Panc1 (cell line): ENCODE measurements at regions not wholly inside any gene's neighbourhood (a gene's known extent, or its start where the extent isn't known, plus 50 kb on each side); places are given as distances from the start of the nearest gene placed in this dataset.
A peak's percentile ranks its signal among the peaks of the same experiment; 100 is the strongest.

Experiments
- ATAC-seq: fragments of 200-7000 bp; cut with Tn5 transposase; 2 replicates; pipeline ENCODE4 v1.9.1; 2020; ENCODE audit warnings: mild to moderate bottlenecking, moderate library complexity
- BruUV-seq: library from RNA; stranded (reverse); fragments of 400-500 nt; replicated peaks from 2 replicates; lab custom pipeline; 2021; lab: Mats Ljungman, UMichigan
- CTCF ChIA-PET: fragments of 300-600 bp; sonication (Branson Sonifier 250); formaldehyde crosslinking; loops from one replicate; lab custom pipeline; 2022; ENCODE audit warnings: antibody characterized with exemption; lab: Charles Lee
- POLR2A ChIA-PET: fragments of 300-600 bp; sonication (Branson Sonifier 250); formaldehyde crosslinking; loops from one replicate; lab custom pipeline; 2022; ENCODE audit warnings: antibody characterized with exemption; lab: Charles Lee
- DNase-seq: peaks from one replicate; pipeline ENCODE4 v3.0.0-alpha.2; 2010; ENCODE audit warnings: low read depth, low spot score
- H3K27ac ChIP-seq: 2 replicates; pipeline ENCODE4 v1.5.1; 2011; ENCODE audit warnings: mild to moderate bottlenecking, low read length, inconsistent platforms
- H3K27me3 ChIP-seq: fragments of 200-500 bp; sonication (Bioruptor generic); 2 replicates; pipeline ENCODE4 v1.6.0; 2014; ENCODE audit warnings: low read length, inconsistent platforms; ENCODE audit not compliant: control insufficient read depth, insufficient read depth
- H3K36me3 ChIP-seq: fragments of 200-500 bp; sonication (Bioruptor generic); 2 replicates; pipeline ENCODE4 v1.5.1; 2014; ENCODE audit warnings: inconsistent platforms, mild to moderate bottlenecking, low read length, moderate library complexity; ENCODE audit not compliant: control insufficient read depth, insufficient read depth
- H3K4me1 ChIP-seq: 2 replicates; pipeline ENCODE4 v1.5.1; 2011; ENCODE audit warnings: inconsistent platforms, mild to moderate bottlenecking, low read length, moderate library complexity; ENCODE audit not compliant: control insufficient read depth, insufficient read depth
- H3K4me3 ChIP-seq, 2 experiments: 2 replicates each; pipeline ENCODE4 v1.5.1; 2011 to 2012; ENCODE audit warnings: low read depth in 2 of 2, low read length in 2 of 2, mild to moderate bottlenecking in 2 of 2, inconsistent platforms in 1 of 2, moderate library complexity in 1 of 2
- H3K9me3 ChIP-seq: fragments of 200-500 bp; sonication (Bioruptor generic); 2 replicates; pipeline ENCODE4 v1.5.1; 2014; ENCODE audit warnings: low read depth, mild to moderate bottlenecking, inconsistent platforms, low read length, moderate library complexity; ENCODE audit not compliant: control insufficient read depth, insufficient read depth
- CTCF ChIP-seq: fragments of 450-650 bp; IDR thresholded peaks from 2 replicates; pipeline ENCODE4 v1.5.1; 2017; ENCODE audit warnings: mild to moderate bottlenecking
- POLR2AphosphoS5 ChIP-seq: IDR thresholded peaks from 2 replicates; pipeline ENCODE4 v1.6.1; 2012; ENCODE audit warnings: mild to moderate bottlenecking, low read depth, low read length, moderate library complexity
- SIN3A ChIP-seq: IDR thresholded peaks from 2 replicates; pipeline ENCODE4 v1.6.1; 2012; ENCODE audit warnings: low read depth, mild to moderate bottlenecking, low read length, moderate library complexity, borderline replicate concordance; ENCODE audit not compliant: insufficient read depth
- TCF7L2 ChIP-seq: IDR thresholded peaks from 2 replicates; pipeline ENCODE4 v1.6.1; 2011; ENCODE audit warnings: mild to moderate bottlenecking, low read depth, low read length, inconsistent platforms
- in situ Hi-C: cut with HindIII; loops from 2 replicates; pipeline ENCODE4 v1.10.0; 2016; ENCODE audit warnings: low sequenced_read_pairs, low pct_unique_long_range_greater_than_20kb
- intact Hi-C: fragments of 100-400 bp; cut with micrococcal nuclease; formaldehyde crosslinking; loops from one replicate; pipeline ENCODE4 v1.10.0; 2022; ENCODE audit not compliant: unreplicated experiment
- TF ChIP-seq, protein P1 (sequence below), 2 experiments: IDR thresholded peaks; 2 replicates each; pipeline ENCODE4 v1.6.1; 2011 to 2012; ENCODE audit warnings: low read depth in 2 of 2, control low read depth in 1 of 2, low read length in 1 of 2, mild to moderate bottlenecking in 1 of 2, moderate library complexity in 1 of 2; ENCODE audit not compliant: insufficient read depth in 1 of 2

- Histone ChIP-seq H3K36me3 (no peaks in the 10 kb centered on the region), H3K27ac (peak overlapping the region; percentile 54; the same call in 1 of the 2 replicates), H3K9me3 (no peaks in the 10 kb centered on the region), H3K4me3 (no peak overlapping the region), H3K27me3 (no peaks in the 10 kb centered on the region), H3K4me1 (0 out of 2 replicates have a peak, but pooled peaks cover 2% of the 10 kb centered on the region)
- BruUV-seq: no TSS peak
- POLR2A ChIA-PET: no interaction called here
- CTCF ChIA-PET: no interaction called here
- no peak for TF ChIP-seq TCF7L2
- TF ChIP-seq SIN3A: no peak
- no peak for TF ChIP-seq CTCF
- TF ChIP-seq POLR2AphosphoS5: no peak
- TF ChIP-seq, protein P1, sequence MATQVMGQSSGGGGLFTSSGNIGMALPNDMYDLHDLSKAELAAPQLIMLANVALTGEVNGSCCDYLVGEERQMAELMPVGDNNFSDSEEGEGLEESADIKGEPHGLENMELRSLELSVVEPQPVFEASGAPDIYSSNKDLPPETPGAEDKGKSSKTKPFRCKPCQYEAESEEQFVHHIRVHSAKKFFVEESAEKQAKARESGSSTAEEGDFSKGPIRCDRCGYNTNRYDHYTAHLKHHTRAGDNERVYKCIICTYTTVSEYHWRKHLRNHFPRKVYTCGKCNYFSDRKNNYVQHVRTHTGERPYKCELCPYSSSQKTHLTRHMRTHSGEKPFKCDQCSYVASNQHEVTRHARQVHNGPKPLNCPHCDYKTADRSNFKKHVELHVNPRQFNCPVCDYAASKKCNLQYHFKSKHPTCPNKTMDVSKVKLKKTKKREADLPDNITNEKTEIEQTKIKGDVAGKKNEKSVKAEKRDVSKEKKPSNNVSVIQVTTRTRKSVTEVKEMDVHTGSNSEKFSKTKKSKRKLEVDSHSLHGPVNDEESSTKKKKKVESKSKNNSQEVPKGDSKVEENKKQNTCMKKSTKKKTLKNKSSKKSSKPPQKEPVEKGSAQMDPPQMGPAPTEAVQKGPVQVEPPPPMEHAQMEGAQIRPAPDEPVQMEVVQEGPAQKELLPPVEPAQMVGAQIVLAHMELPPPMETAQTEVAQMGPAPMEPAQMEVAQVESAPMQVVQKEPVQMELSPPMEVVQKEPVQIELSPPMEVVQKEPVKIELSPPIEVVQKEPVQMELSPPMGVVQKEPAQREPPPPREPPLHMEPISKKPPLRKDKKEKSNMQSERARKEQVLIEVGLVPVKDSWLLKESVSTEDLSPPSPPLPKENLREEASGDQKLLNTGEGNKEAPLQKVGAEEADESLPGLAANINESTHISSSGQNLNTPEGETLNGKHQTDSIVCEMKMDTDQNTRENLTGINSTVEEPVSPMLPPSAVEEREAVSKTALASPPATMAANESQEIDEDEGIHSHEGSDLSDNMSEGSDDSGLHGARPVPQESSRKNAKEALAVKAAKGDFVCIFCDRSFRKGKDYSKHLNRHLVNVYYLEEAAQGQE (IDR thresholded peaks at IDR 0.05; ENCODE audit: insufficient read depth in 1 of 2, low read depth in 2 of 2, low read length in 1 of 2): no peak
- in situ Hi-C loops: no loop called here
- no peak for DNase-seq
- ATAC-seq: no peak
- intact Hi-C loops: no loop called here
Measured at GRCh38 chr2:237208373-237209260, 122.9 kb downstream of the COPS8 start.

GRCh38 chr2:237209885-237210284, 124.2 kb downstream of the COPS8 start:
- no peaks in the 10 kb centered on the region for H3K27me3 ChIP-seq
- H3K36me3 ChIP-seq: no peaks in the 10 kb centered on the region
- H3K4me1 ChIP-seq: 0 out of 2 replicates have a peak, but pooled peaks cover 2% of the 10 kb centered on the region
- in situ Hi-C loops: no loop called here
- no peaks in the 10 kb centered on the region for H3K9me3 ChIP-seq
- ATAC-seq (no peak), DNase-seq (no peak)
- CTCF ChIA-PET: no interaction called here
- peak overlapping the region; percentile 55; the same call in 1 of the 2 replicates for H3K27ac ChIP-seq
- POLR2A ChIA-PET: no interaction called here
- intact Hi-C loops: no loop called here
- H3K4me3 ChIP-seq: no peak overlapping the region
- BruUV-seq: no TSS peak
- no peak for TF ChIP-seq POLR2AphosphoS5
- TF ChIP-seq, protein P1 (IDR thresholded peaks at IDR 0.05; ENCODE audit: insufficient read depth in 1 of 2, low read depth in 2 of 2, low read length in 1 of 2): no peak
- no peak for TF ChIP-seq CTCF
- TF ChIP-seq TCF7L2: no peak
- TF ChIP-seq SIN3A: no peak
